ENCODE measurements at regions not wholly inside any gene's neighbourhood (a gene's known extent, or its start where the extent isn't known, plus 50 kb on each side); places are given as distances from the start of the nearest gene placed in this dataset.

DNA sequence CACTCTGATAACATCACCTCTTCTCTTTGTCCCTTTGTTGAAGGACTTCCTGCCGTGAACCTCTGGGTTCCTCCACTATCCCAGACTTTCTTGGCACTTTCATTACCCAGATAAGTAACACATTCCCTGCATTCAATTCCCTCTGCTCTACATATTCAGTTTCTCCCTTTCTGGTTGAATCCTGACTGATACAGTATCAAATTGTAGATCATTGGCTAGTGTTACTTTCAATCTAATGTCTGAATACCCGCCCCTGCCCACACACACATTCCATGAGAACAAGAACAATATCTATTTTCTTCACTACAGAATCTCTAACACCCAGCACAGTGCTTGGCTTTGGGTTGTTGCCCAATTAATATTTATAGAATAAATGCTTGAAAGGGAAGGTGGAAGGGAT lies 163.5 kb downstream of the ABHD5 start:
- no peak for TF ChIP-seq POLR2A (IDR thresholded peaks at IDR 0.05)
- no peak for TF ChIP-seq CTCF (IDR thresholded peaks at IDR 0.05)

All from gastroesophageal sphincter (tissue), 3 donors.